DOHH2 (cell line): ENCODE measurements at regions not wholly inside any gene's neighbourhood (a gene's known extent, or its start where the extent isn't known, plus 50 kb on each side); places are given as distances from the start of the nearest gene placed in this dataset.

Source experiments
- H3F3A ChIP-seq: fragments of 200-600 bp; sonication (generic), shearing (Covaris generic); 2 replicates; pipeline ENCODE4 v1.6.0; 2016; ENCODE audit warnings: antibody characterized with exemption, mild to moderate bottlenecking; ENCODE audit not compliant: control insufficient read depth, insufficient read depth
- H3K27ac ChIP-seq: fragments of 200-600 bp; sonication (generic); 2 replicates; pipeline ENCODE4 v1.5.1; 2014; ENCODE audit warnings: low read depth, mild to moderate bottlenecking, low read length, moderate library complexity
- H3K27me3 ChIP-seq: fragments of 200-600 bp; sonication (generic); 2 replicates; pipeline ENCODE4 v1.6.1; 2014; ENCODE audit warnings: mild to moderate bottlenecking, low read length, mixed read lengths; ENCODE audit not compliant: control insufficient read depth
- H3K36me3 ChIP-seq: fragments of 200-600 bp; sonication (generic); 2 replicates; pipeline ENCODE4 v1.6.1; 2014; ENCODE audit warnings: mild to moderate bottlenecking, low read length, moderate library complexity, mixed read lengths; ENCODE audit not compliant: control insufficient read depth
- H3K4me1 ChIP-seq: fragments of 200-600 bp; sonication (generic); 2 replicates; pipeline ENCODE4 v1.6.1; 2014; ENCODE audit warnings: mild to moderate bottlenecking, low read length, mixed read lengths; ENCODE audit not compliant: control insufficient read depth
- H3K4me2 ChIP-seq: fragments of 200-600 bp; sonication (generic); 2 replicates; pipeline ENCODE4 v1.6.0; 2014; ENCODE audit warnings: mild to moderate bottlenecking, low read length, moderate library complexity
- H3K4me3 ChIP-seq: fragments of 200-600 bp; sonication (generic); 2 replicates; pipeline ENCODE4 v1.5.1; 2014; ENCODE audit warnings: mild to moderate bottlenecking, low read length, mixed read lengths
- H3K79me2 ChIP-seq: fragments of 200-600 bp; sonication (generic); 2 replicates; pipeline ENCODE4 v1.6.1; 2014; ENCODE audit warnings: mild to moderate bottlenecking, low read length, mixed read lengths; ENCODE audit not compliant: control insufficient read depth
- H3K9me2 ChIP-seq: fragments of 200-600 bp; sonication (generic); replicated peaks from 2 replicates; pipeline ENCODE4 v1.6.1; 2014; ENCODE audit warnings: mild to moderate bottlenecking, low read length, mixed read lengths; ENCODE audit not compliant: control insufficient read depth
- H3K9me3 ChIP-seq: fragments of 200-600 bp; sonication (generic); 2 replicates; pipeline ENCODE4 v1.6.1; 2014; ENCODE audit warnings: antibody characterized with exemption, low read length, mixed read lengths; ENCODE audit not compliant: control insufficient read depth, insufficient read depth
- H4K20me1 ChIP-seq: fragments of 200-600 bp; sonication (generic); 2 replicates; pipeline ENCODE4 v1.6.0; 2014; ENCODE audit warnings: low read depth, mild to moderate bottlenecking, antibody characterized with exemption, low read length, moderate library complexity; ENCODE audit not compliant: control insufficient read depth, insufficient read depth
- EZH2phosphoT487 ChIP-seq: fragments of 200-600 bp; sonication (generic); IDR thresholded peaks from 2 replicates; pipeline ENCODE4 v1.6.1; 2017; ENCODE audit warnings: borderline replicate concordance, mild to moderate bottlenecking, antibody characterized with exemption, low read length, moderate library complexity, mixed read lengths
- TF ChIP-seq, protein P1 (sequence below): fragments of 200-600 bp; sonication (generic); IDR thresholded peaks from one replicate; pipeline ENCODE4 v1.5.1; 2014; ENCODE audit warnings: antibody characterized with exemption, mild to moderate bottlenecking, low read depth, low read length; ENCODE audit not compliant: poor library complexity, severe bottlenecking

DNA sequence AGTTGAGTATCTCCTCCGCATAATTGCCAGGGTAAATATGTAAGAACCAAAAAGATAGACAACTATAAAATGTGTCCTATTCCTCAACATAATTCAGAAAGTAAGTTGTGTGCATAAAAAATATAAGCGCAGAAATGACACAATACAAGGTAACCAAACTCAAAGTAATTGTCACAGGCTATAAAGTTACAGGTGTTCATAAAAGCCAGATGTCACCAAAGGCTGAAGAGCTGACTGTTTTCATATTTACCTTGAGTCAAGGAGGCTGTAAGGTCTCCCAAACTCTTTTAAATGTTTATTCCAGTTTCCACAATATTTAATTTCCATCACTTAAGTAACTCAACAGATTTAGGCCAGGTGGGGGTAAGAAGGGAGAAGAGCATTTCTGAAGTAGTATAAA, 192.2 kb upstream of the MARCKS start:
- Histone ChIP-seq H3K4me1 (peaks cover 16% of the 10 kb centered on the region), H3K4me3 (no peak overlapping the region), H3F3A (no peaks in the 10 kb centered on the region), H3K9me3 (no peaks in the 10 kb centered on the region), H4K20me1 (no peaks in the 10 kb centered on the region), H3K27me3 (0 out of 2 replicates have a peak, but pooled peaks cover 2% of the 10 kb centered on the region), H3K4me2 (no peak overlapping the region), H3K36me3 (no peaks in the 10 kb centered on the region), H3K79me2 (no peaks in the 10 kb centered on the region), H3K9me2 (no peaks in the 10 kb centered on the region; the same call in 1 of the 2 replicates), H3K27ac (no peak overlapping the region)
- no peak for TF ChIP-seq EZH2phosphoT487
- TF ChIP-seq, protein P1, sequence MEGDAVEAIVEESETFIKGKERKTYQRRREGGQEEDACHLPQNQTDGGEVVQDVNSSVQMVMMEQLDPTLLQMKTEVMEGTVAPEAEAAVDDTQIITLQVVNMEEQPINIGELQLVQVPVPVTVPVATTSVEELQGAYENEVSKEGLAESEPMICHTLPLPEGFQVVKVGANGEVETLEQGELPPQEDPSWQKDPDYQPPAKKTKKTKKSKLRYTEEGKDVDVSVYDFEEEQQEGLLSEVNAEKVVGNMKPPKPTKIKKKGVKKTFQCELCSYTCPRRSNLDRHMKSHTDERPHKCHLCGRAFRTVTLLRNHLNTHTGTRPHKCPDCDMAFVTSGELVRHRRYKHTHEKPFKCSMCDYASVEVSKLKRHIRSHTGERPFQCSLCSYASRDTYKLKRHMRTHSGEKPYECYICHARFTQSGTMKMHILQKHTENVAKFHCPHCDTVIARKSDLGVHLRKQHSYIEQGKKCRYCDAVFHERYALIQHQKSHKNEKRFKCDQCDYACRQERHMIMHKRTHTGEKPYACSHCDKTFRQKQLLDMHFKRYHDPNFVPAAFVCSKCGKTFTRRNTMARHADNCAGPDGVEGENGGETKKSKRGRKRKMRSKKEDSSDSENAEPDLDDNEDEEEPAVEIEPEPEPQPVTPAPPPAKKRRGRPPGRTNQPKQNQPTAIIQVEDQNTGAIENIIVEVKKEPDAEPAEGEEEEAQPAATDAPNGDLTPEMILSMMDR = no peak

- no peaks in the 10 kb centered on the region for H3K79me2 ChIP-seq
- no peaks in the 10 kb centered on the region for H3K27me3 ChIP-seq
- no peaks in the 10 kb centered on the region for H3K9me3 ChIP-seq
- no peak overlapping the region for H3K27ac ChIP-seq
- peaks cover 5% of the 10 kb centered on the region; the same call in 1 of the 2 replicates for H3K4me1 ChIP-seq
- no peaks in the 10 kb centered on the region; the same call in 1 of the 2 replicates for H3K9me2 ChIP-seq
- no peaks in the 10 kb centered on the region for H4K20me1 ChIP-seq
- H3K4me2 ChIP-seq = no peak overlapping the region
- no peak overlapping the region for H3K4me3 ChIP-seq
- H3F3A ChIP-seq = no peaks in the 10 kb centered on the region
- H3K36me3 ChIP-seq = no peaks in the 10 kb centered on the region
- no peak for TF ChIP-seq EZH2phosphoT487
- TF ChIP-seq, protein P1 = no peak
Measured at GRCh38 chr6:113668641-113669408, 188.3 kb upstream of the MARCKS start.

DNA sequence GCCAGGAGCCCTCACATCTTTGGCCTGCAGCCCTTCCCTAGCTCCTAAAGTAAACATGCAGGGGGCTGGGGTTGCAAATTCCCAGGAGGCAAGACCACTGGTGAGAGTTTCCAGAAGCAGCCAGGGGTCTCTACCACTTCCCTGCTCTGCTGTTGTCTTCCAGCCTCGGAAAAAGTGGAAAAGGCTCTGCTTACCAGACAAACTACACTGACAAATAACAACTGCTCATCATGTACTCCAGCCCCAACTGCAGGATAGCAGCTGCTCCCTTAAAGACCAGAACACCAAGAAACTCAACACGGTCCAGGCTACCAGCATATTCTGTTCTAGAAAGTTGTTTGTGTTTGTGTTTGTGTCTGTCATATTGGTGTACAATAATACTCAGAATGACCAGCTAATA, 187.5 kb upstream of the MARCKS start:
- Histone ChIP-seq H3K27me3 (no peaks in the 10 kb centered on the region), H3K79me2 (no peaks in the 10 kb centered on the region), H3K4me1 (peaks cover 5% of the 10 kb centered on the region; the same call in 1 of the 2 replicates), H3K4me3 (no peak overlapping the region), H3K27ac (no peak overlapping the region), H3K36me3 (no peaks in the 10 kb centered on the region), H3F3A (no peaks in the 10 kb centered on the region), H4K20me1 (no peaks in the 10 kb centered on the region), H3K4me2 (no peak overlapping the region), H3K9me2 (no peaks in the 10 kb centered on the region; the same call in 1 of the 2 replicates), H3K9me3 (no peaks in the 10 kb centered on the region)
- TF ChIP-seq, protein P1 = no peak
- TF ChIP-seq EZH2phosphoT487 = no peak
